Neural cell (in vitro differentiated cells): ENCODE measurements at regions not wholly inside any gene's neighbourhood (a gene's known extent, or its start where the extent isn't known, plus 50 kb on each side); places are given as distances from the start of the nearest gene placed in this dataset.
"Not testable (repeated sequence)": the region's sequence is repeated elsewhere in the genome, so short reads cannot be mapped to it uniquely, and the experiment has no call there.

Source experiments
- H2AFZ ChIP-seq: fragments of 200-600, 300-800 bp; sonication (generic), shearing (Covaris generic); 2 replicates; pipeline ENCODE4 v1.6.0; 2014; ENCODE audit warnings: low read depth, mild to moderate bottlenecking, antibody characterized with exemption, low read length, moderate library complexity
- H3F3A ChIP-seq: fragments of 200-600 bp; shearing (Covaris generic); 2 replicates; pipeline ENCODE4 v1.6.1; 2016; ENCODE audit warnings: mild to moderate bottlenecking, moderate library complexity, mixed read lengths, antibody characterized with exemption, low read length; ENCODE audit not compliant: insufficient read depth, poor library complexity, severe bottlenecking
- H3K27ac ChIP-seq: fragments of 200-600, 300-800 bp; sonication (generic), shearing (Covaris generic); 2 replicates; pipeline ENCODE4 v1.5.1; 2014; ENCODE audit warnings: mild to moderate bottlenecking, low read length, moderate library complexity
- H3K27me3 ChIP-seq: fragments of 300-800, 200-600 bp; sonication (generic), shearing (Covaris generic); 2 replicates; pipeline ENCODE4 v1.6.0; 2014; ENCODE audit warnings: mild to moderate bottlenecking, low read depth, low read length, moderate library complexity; ENCODE audit not compliant: insufficient read depth
- H3K36me3 ChIP-seq: fragments of 300-800, 200-600 bp; sonication (generic), shearing (Covaris generic); 2 replicates; pipeline ENCODE4 v1.5.1; 2014; ENCODE audit warnings: mild to moderate bottlenecking, antibody characterized with exemption, low read length, moderate library complexity; ENCODE audit not compliant: insufficient read depth
- H3K4me2 ChIP-seq: fragments of 300-800, 200-600 bp; sonication (generic), shearing (Covaris generic); 2 replicates; pipeline ENCODE4 v1.6.0; 2014; ENCODE audit warnings: mild to moderate bottlenecking, low read length
- H3K4me3 ChIP-seq: fragments of 300-800, 200-600 bp; sonication (generic), shearing (Covaris generic); 2 replicates; pipeline ENCODE4 v1.5.1; 2014; ENCODE audit warnings: mild to moderate bottlenecking, low read length, moderate library complexity
- H3K79me2 ChIP-seq: fragments of 200-600 bp; shearing (Covaris generic); replicated peaks from 2 replicates; pipeline ENCODE4 v1.6.0; 2014; ENCODE audit warnings: mild to moderate bottlenecking, low read length, moderate library complexity; ENCODE audit not compliant: insufficient read depth
- H3K9ac ChIP-seq: fragments of 300-800, 200-600 bp; sonication (generic), shearing (Covaris generic); 2 replicates; pipeline ENCODE4 v1.6.1; 2016; ENCODE audit warnings: mild to moderate bottlenecking, low read length, mixed read lengths
- H3K9me2 ChIP-seq: fragments of 200-600 bp; shearing (Covaris generic); 2 replicates; pipeline ENCODE4 v1.6.1; 2016; ENCODE audit warnings: mild to moderate bottlenecking, low read length, mixed read lengths; ENCODE audit not compliant: insufficient read depth
- H3K9me3 ChIP-seq: fragments of 200-600, 300-800 bp; sonication (generic), shearing (Covaris generic); 2 replicates; pipeline ENCODE4 v1.6.1; 2016; ENCODE audit warnings: mild to moderate bottlenecking, mixed run types, low read length, moderate library complexity, mixed read lengths
- H4K20me1 ChIP-seq: fragments of 200-600 bp; shearing (Covaris generic); 2 replicates; pipeline ENCODE4 v1.6.1; 2016; ENCODE audit warnings: mild to moderate bottlenecking, mixed run types; ENCODE audit not compliant: insufficient read depth
- EP300 ChIP-seq: fragments of 450-650 bp; conservative IDR thresholded peaks from 2 replicates; pipeline ENCODE4 v1.6.1; 2014; ENCODE audit warnings: antibody characterized with exemption, mild to moderate bottlenecking, moderate library complexity; ENCODE audit not compliant: poor library complexity, severe bottlenecking
- EZH2 ChIP-seq: fragments of 200-600, 300-800 bp; shearing (Covaris generic), sonication (generic); IDR thresholded peaks from 2 replicates; pipeline ENCODE4 v1.6.1; 2014; ENCODE audit warnings: antibody characterized with exemption, low read length, borderline replicate concordance, mild to moderate bottlenecking; ENCODE audit not compliant: insufficient read depth, poor library complexity, severe bottlenecking
- MXI1 ChIP-seq: fragments of 450-650 bp; conservative IDR thresholded peaks from 2 replicates; pipeline ENCODE4 v1.6.1; 2014; ENCODE audit warnings: antibody characterized with exemption, mild to moderate bottlenecking; ENCODE audit not compliant: poor library complexity, severe bottlenecking
- POLR2AphosphoS5 ChIP-seq: IDR thresholded peaks from 2 replicates; pipeline ENCODE4 v1.6.1; 2012
- RAD21 ChIP-seq: fragments of 450-650 bp; conservative IDR thresholded peaks from 2 replicates; pipeline ENCODE4 v1.6.1; 2014; ENCODE audit warnings: antibody characterized with exemption, mild to moderate bottlenecking, moderate library complexity
- SMC3 ChIP-seq: fragments of 450-650 bp; conservative IDR thresholded peaks from 2 replicates; pipeline ENCODE4 v1.6.1; 2014; ENCODE audit warnings: antibody characterized with exemption, mild to moderate bottlenecking, moderate library complexity; ENCODE audit not compliant: poor library complexity
- TAF1 ChIP-seq: IDR thresholded peaks from 2 replicates; pipeline ENCODE4 v1.6.1; 2012; ENCODE audit warnings: low read depth
- TF ChIP-seq, protein P1 (sequence below): fragments of 450-650 bp; IDR thresholded peaks from 2 replicates; pipeline ENCODE4 v1.5.1; 2014; ENCODE audit warnings: antibody characterized with exemption, mild to moderate bottlenecking, moderate library complexity; ENCODE audit not compliant: poor library complexity, severe bottlenecking
- TF ChIP-seq, protein P2 (sequence below): IDR thresholded peaks from 2 replicates; pipeline ENCODE4 v1.6.1; 2012; ENCODE audit warnings: borderline replicate concordance

DNA sequence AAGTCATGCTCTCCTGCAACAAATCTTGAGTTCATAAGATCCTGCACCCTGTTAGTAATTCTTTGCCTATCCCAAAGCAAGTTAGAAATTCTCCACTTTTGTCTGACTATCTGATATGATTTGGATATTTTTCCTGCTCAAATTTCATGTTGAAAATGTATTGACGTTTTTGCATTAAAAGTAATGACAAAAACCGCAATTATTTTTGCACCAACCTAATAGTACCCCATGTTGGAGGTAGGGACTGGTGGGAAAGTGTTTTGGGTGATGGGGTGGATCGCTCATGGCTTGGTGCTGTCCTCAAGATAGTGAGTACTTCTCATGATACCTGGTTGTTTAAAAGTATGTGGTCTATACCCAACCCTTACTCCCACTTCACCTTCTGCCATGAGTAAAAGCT is 713.4 kb downstream of the CDH18 start:
- Histone ChIP-seq H3K27ac (no peak overlapping the region), H3K27me3 (no peaks in the 10 kb centered on the region), H2AFZ (no peak overlapping the region), H3K4me3 (no peak overlapping the region), H3F3A (no peaks in the 10 kb centered on the region), H3K9ac (no peak overlapping the region), H3K79me2 (no peaks in the 10 kb centered on the region), H3K36me3 (no peaks in the 10 kb centered on the region), H4K20me1 (no peaks in the 10 kb centered on the region), H3K4me2 (no peak overlapping the region), H3K9me2 (no peaks in the 10 kb centered on the region), H3K9me3 (no peaks in the 10 kb centered on the region)
- TF ChIP-seq, protein P1, sequence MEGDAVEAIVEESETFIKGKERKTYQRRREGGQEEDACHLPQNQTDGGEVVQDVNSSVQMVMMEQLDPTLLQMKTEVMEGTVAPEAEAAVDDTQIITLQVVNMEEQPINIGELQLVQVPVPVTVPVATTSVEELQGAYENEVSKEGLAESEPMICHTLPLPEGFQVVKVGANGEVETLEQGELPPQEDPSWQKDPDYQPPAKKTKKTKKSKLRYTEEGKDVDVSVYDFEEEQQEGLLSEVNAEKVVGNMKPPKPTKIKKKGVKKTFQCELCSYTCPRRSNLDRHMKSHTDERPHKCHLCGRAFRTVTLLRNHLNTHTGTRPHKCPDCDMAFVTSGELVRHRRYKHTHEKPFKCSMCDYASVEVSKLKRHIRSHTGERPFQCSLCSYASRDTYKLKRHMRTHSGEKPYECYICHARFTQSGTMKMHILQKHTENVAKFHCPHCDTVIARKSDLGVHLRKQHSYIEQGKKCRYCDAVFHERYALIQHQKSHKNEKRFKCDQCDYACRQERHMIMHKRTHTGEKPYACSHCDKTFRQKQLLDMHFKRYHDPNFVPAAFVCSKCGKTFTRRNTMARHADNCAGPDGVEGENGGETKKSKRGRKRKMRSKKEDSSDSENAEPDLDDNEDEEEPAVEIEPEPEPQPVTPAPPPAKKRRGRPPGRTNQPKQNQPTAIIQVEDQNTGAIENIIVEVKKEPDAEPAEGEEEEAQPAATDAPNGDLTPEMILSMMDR, result no peak
- TF ChIP-seq SMC3, result no peak

DNA sequence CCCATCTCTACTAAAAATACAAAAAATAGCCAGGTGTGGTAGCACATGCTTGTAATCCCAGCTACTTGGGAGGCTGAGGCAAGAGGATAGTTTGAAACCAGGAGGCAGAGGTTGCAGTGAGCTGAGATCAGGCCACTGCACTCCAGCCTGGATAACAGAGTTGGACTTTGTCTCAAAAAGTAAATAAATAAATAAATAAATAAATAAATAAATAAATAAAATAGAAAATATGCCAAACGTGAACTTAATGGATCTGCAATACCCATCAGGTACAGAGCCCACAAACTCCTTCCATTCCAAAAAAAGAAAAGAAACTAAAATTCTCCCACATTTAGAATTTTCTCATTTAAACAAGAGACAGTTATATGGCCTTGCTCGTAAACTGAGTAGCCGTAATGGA is 702.7 kb downstream of the CDH18 start:
- Histone ChIP-seq H3F3A (no peaks in the 10 kb centered on the region), H3K4me2 (no peak overlapping the region), H3K36me3 (no peaks in the 10 kb centered on the region), H3K27me3 (no peaks in the 10 kb centered on the region), H3K27ac (no peak overlapping the region), H3K4me3 (no peak overlapping the region), H3K9me3 (no peaks in the 10 kb centered on the region), H2AFZ (no peak overlapping the region), H4K20me1 (no peaks in the 10 kb centered on the region), H3K9ac (no peak overlapping the region), H3K79me2 (no peaks in the 10 kb centered on the region), H3K9me2 (no peaks in the 10 kb centered on the region)
- TF ChIP-seq, protein P2, sequence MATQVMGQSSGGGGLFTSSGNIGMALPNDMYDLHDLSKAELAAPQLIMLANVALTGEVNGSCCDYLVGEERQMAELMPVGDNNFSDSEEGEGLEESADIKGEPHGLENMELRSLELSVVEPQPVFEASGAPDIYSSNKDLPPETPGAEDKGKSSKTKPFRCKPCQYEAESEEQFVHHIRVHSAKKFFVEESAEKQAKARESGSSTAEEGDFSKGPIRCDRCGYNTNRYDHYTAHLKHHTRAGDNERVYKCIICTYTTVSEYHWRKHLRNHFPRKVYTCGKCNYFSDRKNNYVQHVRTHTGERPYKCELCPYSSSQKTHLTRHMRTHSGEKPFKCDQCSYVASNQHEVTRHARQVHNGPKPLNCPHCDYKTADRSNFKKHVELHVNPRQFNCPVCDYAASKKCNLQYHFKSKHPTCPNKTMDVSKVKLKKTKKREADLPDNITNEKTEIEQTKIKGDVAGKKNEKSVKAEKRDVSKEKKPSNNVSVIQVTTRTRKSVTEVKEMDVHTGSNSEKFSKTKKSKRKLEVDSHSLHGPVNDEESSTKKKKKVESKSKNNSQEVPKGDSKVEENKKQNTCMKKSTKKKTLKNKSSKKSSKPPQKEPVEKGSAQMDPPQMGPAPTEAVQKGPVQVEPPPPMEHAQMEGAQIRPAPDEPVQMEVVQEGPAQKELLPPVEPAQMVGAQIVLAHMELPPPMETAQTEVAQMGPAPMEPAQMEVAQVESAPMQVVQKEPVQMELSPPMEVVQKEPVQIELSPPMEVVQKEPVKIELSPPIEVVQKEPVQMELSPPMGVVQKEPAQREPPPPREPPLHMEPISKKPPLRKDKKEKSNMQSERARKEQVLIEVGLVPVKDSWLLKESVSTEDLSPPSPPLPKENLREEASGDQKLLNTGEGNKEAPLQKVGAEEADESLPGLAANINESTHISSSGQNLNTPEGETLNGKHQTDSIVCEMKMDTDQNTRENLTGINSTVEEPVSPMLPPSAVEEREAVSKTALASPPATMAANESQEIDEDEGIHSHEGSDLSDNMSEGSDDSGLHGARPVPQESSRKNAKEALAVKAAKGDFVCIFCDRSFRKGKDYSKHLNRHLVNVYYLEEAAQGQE, result no peak
- TF ChIP-seq RAD21 (no peak), POLR2AphosphoS5 (no peak), MXI1 (no peak), SMC3 (no peak), EP300 (no peak), EZH2 (no peak), TAF1 (no peak)
- TF ChIP-seq, protein P1, result no peak

DNA sequence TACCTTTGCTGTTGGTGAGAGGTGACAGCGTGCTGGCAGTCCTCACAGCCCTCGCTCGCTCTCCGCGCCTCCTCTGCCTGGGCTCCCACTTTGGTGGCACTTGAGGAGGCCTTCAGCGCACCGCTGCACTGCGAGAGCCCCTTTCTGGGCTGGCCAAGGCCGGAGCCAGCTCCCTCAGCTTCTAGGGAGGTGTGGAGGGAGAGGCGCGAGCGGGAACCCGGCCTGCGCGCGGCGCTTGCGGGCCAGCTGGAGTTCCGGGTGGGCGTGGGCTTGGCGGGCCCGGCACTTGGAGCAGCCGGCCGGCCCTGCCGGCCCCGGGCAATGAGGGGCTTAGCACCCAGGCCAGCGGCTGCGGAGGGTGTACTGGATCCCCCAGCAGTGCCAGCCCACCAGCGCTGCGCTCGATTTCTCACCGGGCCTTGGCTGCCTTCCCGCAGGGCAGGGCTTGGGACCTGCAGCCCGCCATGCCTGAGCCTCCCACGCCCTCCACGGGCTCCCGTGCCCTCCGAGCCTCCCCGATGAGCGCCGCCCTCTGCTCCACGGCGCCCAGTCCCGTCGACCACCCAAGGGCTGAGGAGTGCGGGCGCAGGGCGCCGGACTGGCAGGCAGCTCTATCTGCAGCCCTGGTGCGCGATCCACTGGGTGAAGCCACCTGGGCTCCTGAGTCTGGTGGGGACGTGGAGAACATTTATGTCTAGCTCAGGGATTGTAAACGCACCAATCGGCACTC is 700.3 kb downstream of the CDH18 start:
- not testable (repeated sequence) for H3K27ac ChIP-seq, H3K79me2 ChIP-seq, H3K4me2 ChIP-seq, H3K9me2 ChIP-seq, H3K4me3 ChIP-seq, H3K27me3 ChIP-seq, H4K20me1 ChIP-seq, H3K9ac ChIP-seq, H3K36me3 ChIP-seq, H3K9me3 ChIP-seq, H2AFZ ChIP-seq, H3F3A ChIP-seq

DNA sequence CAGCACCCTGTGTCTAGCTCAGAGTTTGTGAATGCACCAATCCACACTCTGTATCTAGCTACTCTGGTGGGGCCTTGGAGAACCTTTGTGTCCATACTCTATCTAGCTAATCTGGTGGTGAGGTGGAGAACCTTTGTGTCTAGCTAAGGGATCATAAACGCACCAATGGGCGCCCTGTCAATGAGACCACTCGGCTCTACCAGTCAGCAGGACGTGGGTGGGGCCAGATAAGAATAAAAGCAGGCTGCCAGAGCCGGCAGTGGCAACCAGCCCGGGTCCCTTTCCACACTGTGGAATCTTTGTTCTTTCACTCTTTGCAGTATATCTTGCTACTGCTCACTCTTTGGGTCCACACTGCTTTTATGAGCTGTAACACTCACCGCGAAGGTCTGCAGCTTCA is 699.7 kb downstream of the CDH18 start:
- not testable (repeated sequence) for H3K9me3 ChIP-seq, H3F3A ChIP-seq, H3K9ac ChIP-seq, H3K9me2 ChIP-seq, H3K36me3 ChIP-seq, H3K4me2 ChIP-seq, H3K27me3 ChIP-seq, H3K27ac ChIP-seq, H4K20me1 ChIP-seq, H2AFZ ChIP-seq, H3K4me3 ChIP-seq, H3K79me2 ChIP-seq
